ENCODE measurements at regions not wholly inside any gene's neighbourhood (a gene's known extent, or its start where the extent isn't known, plus 50 kb on each side); places are given as distances from the start of the nearest gene placed in this dataset.
A peak's percentile ranks its signal among the peaks of the same experiment; 100 is the strongest.

DNA sequence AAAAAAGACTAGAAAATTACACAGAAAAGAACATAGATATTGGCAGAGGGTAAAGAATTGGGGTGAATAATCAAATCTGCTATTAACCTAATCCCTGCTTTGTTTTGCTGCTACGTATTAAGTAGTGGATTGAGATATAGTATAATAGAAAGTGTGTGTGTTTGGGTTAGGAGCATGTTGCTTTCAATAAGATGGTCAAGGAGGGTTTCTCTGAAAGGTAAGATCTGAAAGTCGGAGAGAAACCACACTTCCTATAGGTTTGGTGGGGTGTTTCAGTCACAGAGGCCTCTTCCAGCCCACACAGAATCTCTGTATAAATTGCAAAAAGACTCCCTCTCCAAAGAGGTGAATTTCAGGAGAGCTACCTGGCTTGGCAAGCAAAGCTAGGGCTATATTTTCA is 345.7 kb upstream of the SATB1 start:
- ATAC-seq (ENCODE audit: poor library complexity): no peak

DNA sequence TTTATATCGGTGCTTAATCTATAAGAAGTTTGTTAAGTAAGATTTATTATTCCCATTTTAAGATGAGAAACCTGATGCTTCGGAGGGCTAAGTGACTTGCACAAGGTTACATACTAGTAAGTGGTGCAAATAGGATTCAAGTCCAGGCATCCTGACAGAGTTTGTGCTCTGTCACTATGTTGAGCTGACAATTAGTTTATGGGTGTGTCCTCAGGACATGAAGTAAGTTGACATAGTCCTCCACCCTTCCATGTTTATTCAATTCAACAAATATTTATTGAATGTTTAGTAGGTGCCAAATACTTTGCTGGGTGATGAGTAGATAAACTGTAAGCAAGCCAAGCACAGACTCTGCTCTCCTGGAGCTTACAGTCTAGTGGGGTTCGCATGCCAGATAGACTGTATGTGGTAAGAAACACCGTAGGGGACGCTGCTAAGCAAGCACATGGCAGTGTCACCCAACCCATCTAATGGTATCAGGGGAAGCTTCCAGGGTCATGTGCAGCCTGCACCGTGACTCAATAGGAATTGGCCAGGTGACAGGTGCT is 342.7 kb upstream of the SATB1 start:
- no peak for ATAC-seq (ENCODE audit: poor library complexity)

More for the DNA sequence above, 345.7 kb upstream of the SATB1 start:
- Mint-ChIP-seq H3K4me1 (ENCODE audit: low read depth) (peaks cover 65% of the 10 kb centered on the region), H3K27ac (no peak overlapping the region), H3K4me3 (no peak overlapping the region), H3K9me3 (no peaks in the 10 kb centered on the region), H3K36me3 (ENCODE audit: low read depth) (no peaks in the 10 kb centered on the region), H3K27me3 (no peaks in the 10 kb centered on the region)
- Histone ChIP-seq H3K4me3 (ENCODE audit: low read length) (no peak overlapping the region), H3K27me3 (ENCODE audit: control insufficient read depth in 1 of 2, insufficient read depth in 2 of 2, low read length in 2 of 2) (no peaks in the 10 kb centered on the region), H3K9me3 (ENCODE audit: control insufficient read depth in 1 of 2, insufficient read depth in 1 of 2, low read length in 2 of 2) (no peaks in the 10 kb centered on the region), H3K36me3 (ENCODE audit: insufficient read depth, low read length) (no peaks in the 10 kb centered on the region), H3K4me1 (ENCODE audit: insufficient read depth, low read length) (no peaks in the 10 kb centered on the region), H3K27ac (ENCODE audit: low read depth in 1 of 2, low read length in 2 of 2) (no peak overlapping the region)
- no peak for DNase-seq
- TF ChIP-seq, protein P1, sequence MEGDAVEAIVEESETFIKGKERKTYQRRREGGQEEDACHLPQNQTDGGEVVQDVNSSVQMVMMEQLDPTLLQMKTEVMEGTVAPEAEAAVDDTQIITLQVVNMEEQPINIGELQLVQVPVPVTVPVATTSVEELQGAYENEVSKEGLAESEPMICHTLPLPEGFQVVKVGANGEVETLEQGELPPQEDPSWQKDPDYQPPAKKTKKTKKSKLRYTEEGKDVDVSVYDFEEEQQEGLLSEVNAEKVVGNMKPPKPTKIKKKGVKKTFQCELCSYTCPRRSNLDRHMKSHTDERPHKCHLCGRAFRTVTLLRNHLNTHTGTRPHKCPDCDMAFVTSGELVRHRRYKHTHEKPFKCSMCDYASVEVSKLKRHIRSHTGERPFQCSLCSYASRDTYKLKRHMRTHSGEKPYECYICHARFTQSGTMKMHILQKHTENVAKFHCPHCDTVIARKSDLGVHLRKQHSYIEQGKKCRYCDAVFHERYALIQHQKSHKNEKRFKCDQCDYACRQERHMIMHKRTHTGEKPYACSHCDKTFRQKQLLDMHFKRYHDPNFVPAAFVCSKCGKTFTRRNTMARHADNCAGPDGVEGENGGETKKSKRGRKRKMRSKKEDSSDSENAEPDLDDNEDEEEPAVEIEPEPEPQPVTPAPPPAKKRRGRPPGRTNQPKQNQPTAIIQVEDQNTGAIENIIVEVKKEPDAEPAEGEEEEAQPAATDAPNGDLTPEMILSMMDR (IDR thresholded peaks at IDR 0.05): no peak
- ChIA-PET POLR2A (interaction anchor here (0.6 kb wide), 1 partner anchor 58 kb away, joined by 4 read pairs; no protein-coding TSS in a partner anchor), CTCF (no interaction called here)
- intact Hi-C loops (cut with DNase I, micrococcal nuclease): no loop called here

DNA sequence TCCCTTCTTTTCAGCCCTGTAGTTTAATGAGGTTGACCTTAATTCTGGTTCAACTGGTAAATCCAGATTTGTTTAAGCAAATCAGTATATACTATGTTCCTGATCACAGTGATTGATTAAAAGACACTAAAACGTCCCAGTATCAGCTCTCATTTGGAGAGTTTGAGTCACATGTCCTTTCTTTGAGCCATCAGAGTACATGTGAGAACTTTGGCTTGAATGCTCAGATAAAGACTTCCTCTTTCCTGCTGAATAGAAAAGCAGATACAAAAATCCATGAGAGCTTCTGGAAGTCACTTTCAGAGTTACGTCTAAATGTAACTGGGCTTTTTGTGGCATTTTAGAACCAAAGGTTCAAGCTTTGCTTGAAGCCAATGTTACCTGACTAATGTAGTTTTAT is 341.8 kb upstream of the SATB1 start:
- Mint-ChIP-seq H3K4me1 (ENCODE audit: low read depth) (peaks cover 33% of the 10 kb centered on the region), H3K27me3 (no peaks in the 10 kb centered on the region), H3K4me3 (no peak overlapping the region), H3K9me3 (no peaks in the 10 kb centered on the region), H3K27ac (peak overlapping the region; percentile 42), H3K36me3 (ENCODE audit: low read depth) (no peaks in the 10 kb centered on the region)
- ChIA-PET CTCF (no interaction called here), POLR2A (interaction anchor here (1.6 kb wide), 1 partner anchor 9 kb away, joined by 4 read pairs; no protein-coding TSS in a partner anchor)
- Histone ChIP-seq H3K27ac (ENCODE audit: low read depth in 1 of 2, low read length in 2 of 2) (no peak overlapping the region), H3K27me3 (ENCODE audit: control insufficient read depth in 1 of 2, insufficient read depth in 2 of 2, low read length in 2 of 2) (no peaks in the 10 kb centered on the region), H3K36me3 (ENCODE audit: insufficient read depth, low read length) (no peaks in the 10 kb centered on the region), H3K9me3 (ENCODE audit: control insufficient read depth in 1 of 2, insufficient read depth in 1 of 2, low read length in 2 of 2) (no peaks in the 10 kb centered on the region), H3K4me3 (ENCODE audit: low read length) (no peak overlapping the region), H3K4me1 (ENCODE audit: insufficient read depth, low read length) (no peaks in the 10 kb centered on the region)
- TF ChIP-seq, protein P1 (IDR thresholded peaks at IDR 0.05): no peak
- intact Hi-C loops (cut with DNase I, micrococcal nuclease): loop anchor here in 1 of 2 experiments (10.0 kb wide), 1 partner anchor 872 kb away; no protein-coding TSS in a partner anchor
- DNase-seq (no peak), ATAC-seq (ENCODE audit: poor library complexity) (no peak)

More for the DNA sequence above, 342.7 kb upstream of the SATB1 start:
- peaks cover 42% of the 10 kb centered on the region for H3K4me1 Mint-ChIP-seq (ENCODE audit: low read depth)
- intact Hi-C loops (cut with DNase I, micrococcal nuclease): loop anchor here in 1 of 2 experiments (10.0 kb wide), 1 partner anchor 873 kb away; no protein-coding TSS in a partner anchor
- H3K27me3 Mint-ChIP-seq: no peaks in the 10 kb centered on the region
- H3K27ac Mint-ChIP-seq: no peak overlapping the region
- no peak for DNase-seq
- TF ChIP-seq, protein P1 (IDR thresholded peaks at IDR 0.05): no peak
- no peak overlapping the region for H3K27ac ChIP-seq (ENCODE audit: low read depth in 1 of 2, low read length in 2 of 2)
- no peaks in the 10 kb centered on the region for H3K9me3 Mint-ChIP-seq
- CTCF ChIA-PET: no interaction called here
- H3K4me3 Mint-ChIP-seq: no peak overlapping the region
- H3K4me1 ChIP-seq (ENCODE audit: insufficient read depth, low read length): no peaks in the 10 kb centered on the region
- H3K27me3 ChIP-seq (ENCODE audit: control insufficient read depth in 1 of 2, insufficient read depth in 2 of 2, low read length in 2 of 2): no peaks in the 10 kb centered on the region
- no peaks in the 10 kb centered on the region for H3K36me3 ChIP-seq (ENCODE audit: insufficient read depth, low read length)
- POLR2A ChIA-PET: interaction anchor here (0.6 to 1.6 kb wide), 2 partner anchors 10 to 365 kb away, joined by 3 to 4 read pairs; no protein-coding TSS in a partner anchor
- H3K9me3 ChIP-seq (ENCODE audit: control insufficient read depth in 1 of 2, insufficient read depth in 1 of 2, low read length in 2 of 2): no peaks in the 10 kb centered on the region
- no peaks in the 10 kb centered on the region for H3K36me3 Mint-ChIP-seq (ENCODE audit: low read depth)
- H3K4me3 ChIP-seq (ENCODE audit: low read length): no peak overlapping the region

All from CD4-positive, alpha-beta T cell (primary cell).